Heart left ventricle (tissue), 13 donors: ENCODE measurements at regions not wholly inside any gene's neighbourhood (a gene's known extent, or its start where the extent isn't known, plus 50 kb on each side); places are given as distances from the start of the nearest gene placed in this dataset.

Experiments used
- POLR2A ChIP-seq, 2 donors: fragments of 450-650 bp; IDR thresholded peaks; one replicate each; pipeline ENCODE4 v1.6.1; 2017; ENCODE audit warnings: antibody characterized with exemption in 2 of 2, mild to moderate bottlenecking in 2 of 2, moderate library complexity in 2 of 2
- TF ChIP-seq, protein P1 (sequence below), 12 donors: fragments of 200-600 bp; sonication (generic) in 4 of 12; IDR thresholded peaks; one replicate each; pipeline versions ENCODE4 v1.5.0 to v1.8.0; 2018 to 2022; ENCODE audit warnings: antibody characterized with exemption in 12 of 12, mild to moderate bottlenecking in 5 of 12
- donor health status: ischemic (EF 13 %, LVEDD 7.1; RV severe dilation, severe dysfunction).
- donor health status: DM: no; HTN: yes; CAD: no.
- donor health status: DM: no; HTN: no; CAD: no.
- donor health status: ischemic (EF 25% LVEDD 6.9; RV normal size, moderate dysfunction).
- donor health status: ischemic (EF 25% LVEDD 5.7; RV mildly dilated, moderate dysfunction).
- donor health status: ischemic (EF 35%, LVEDD 5.7; RV mildly dilated, moderate dysfunction).
- donor health status: nonischemic (EF 11% LVEDD 7.7; RV severe dilation, severe dysfunction).
- donor health status: DM: yes; HTN: yes; CAD: no.
- donor health status: PGD.
- donor health status: ischemic (EF 29% LVEDD 5.4; RV normal size, mild dysfunction).
- donor health status: nonischemic (EF 23%, LVEDD 6.1; RV moderate dilation, normal function).

DNA sequence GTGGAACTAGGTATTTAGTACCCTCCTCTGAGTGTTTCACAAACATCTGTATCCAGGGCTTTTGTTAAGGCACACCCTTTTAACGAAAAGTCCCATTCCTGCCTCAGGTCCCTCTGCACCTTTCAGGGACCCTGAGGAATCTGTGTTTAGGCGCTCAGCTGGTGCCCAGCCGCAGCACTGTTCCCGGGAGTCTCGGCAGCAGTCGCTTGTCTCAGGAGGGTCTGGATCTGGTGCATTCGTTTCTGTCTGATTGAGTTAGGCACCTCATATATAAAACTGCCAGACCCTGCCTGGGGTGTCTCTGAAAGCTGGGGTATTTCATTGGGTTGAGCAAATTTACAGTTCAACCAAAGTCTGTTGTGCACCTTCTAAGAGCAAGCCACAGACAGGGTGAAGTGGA lies 162.8 kb upstream of the TOPAZ1 start:
- TF ChIP-seq, protein P1, sequence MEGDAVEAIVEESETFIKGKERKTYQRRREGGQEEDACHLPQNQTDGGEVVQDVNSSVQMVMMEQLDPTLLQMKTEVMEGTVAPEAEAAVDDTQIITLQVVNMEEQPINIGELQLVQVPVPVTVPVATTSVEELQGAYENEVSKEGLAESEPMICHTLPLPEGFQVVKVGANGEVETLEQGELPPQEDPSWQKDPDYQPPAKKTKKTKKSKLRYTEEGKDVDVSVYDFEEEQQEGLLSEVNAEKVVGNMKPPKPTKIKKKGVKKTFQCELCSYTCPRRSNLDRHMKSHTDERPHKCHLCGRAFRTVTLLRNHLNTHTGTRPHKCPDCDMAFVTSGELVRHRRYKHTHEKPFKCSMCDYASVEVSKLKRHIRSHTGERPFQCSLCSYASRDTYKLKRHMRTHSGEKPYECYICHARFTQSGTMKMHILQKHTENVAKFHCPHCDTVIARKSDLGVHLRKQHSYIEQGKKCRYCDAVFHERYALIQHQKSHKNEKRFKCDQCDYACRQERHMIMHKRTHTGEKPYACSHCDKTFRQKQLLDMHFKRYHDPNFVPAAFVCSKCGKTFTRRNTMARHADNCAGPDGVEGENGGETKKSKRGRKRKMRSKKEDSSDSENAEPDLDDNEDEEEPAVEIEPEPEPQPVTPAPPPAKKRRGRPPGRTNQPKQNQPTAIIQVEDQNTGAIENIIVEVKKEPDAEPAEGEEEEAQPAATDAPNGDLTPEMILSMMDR (IDR thresholded peaks at IDR 0.05): no peak
- no peak for TF ChIP-seq POLR2A (IDR thresholded peaks at IDR 0.05)
